ENCODE measurements at regions not wholly inside any gene's neighbourhood (a gene's known extent, or its start where the extent isn't known, plus 50 kb on each side); places are given as distances from the start of the nearest gene placed in this dataset.

DNA sequence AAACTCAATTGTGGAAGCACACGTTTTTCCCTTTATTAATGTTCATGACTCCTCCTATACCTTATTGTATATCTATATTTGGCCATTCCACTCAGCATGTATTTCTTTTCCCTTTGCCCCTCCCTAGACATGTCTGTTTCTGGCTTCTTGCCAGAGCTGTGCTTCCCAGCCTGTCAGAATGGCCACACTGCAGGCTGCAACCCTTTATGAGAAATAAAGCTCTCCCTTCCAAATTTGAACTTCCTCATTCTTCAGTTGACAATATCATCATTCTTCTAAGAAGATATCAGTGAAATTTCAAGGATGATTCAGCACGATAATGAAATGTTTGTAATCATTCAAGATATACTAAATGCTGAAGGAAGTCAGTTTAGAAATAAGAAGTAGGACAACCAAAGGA is 107.6 kb upstream of the PRSS3 start:
- TF ChIP-seq, protein P1, sequence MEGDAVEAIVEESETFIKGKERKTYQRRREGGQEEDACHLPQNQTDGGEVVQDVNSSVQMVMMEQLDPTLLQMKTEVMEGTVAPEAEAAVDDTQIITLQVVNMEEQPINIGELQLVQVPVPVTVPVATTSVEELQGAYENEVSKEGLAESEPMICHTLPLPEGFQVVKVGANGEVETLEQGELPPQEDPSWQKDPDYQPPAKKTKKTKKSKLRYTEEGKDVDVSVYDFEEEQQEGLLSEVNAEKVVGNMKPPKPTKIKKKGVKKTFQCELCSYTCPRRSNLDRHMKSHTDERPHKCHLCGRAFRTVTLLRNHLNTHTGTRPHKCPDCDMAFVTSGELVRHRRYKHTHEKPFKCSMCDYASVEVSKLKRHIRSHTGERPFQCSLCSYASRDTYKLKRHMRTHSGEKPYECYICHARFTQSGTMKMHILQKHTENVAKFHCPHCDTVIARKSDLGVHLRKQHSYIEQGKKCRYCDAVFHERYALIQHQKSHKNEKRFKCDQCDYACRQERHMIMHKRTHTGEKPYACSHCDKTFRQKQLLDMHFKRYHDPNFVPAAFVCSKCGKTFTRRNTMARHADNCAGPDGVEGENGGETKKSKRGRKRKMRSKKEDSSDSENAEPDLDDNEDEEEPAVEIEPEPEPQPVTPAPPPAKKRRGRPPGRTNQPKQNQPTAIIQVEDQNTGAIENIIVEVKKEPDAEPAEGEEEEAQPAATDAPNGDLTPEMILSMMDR (IDR thresholded peaks at IDR 0.05): no peak
- TF ChIP-seq POLR2AphosphoS5 (IDR thresholded peaks at IDR 0.05): no peak
- no peak for TF ChIP-seq POLR2A (IDR thresholded peaks at IDR 0.05)
- 29% methylated on average over 2 of the region's 2 CpGs for whole genome bisulfite sequencing

DNA sequence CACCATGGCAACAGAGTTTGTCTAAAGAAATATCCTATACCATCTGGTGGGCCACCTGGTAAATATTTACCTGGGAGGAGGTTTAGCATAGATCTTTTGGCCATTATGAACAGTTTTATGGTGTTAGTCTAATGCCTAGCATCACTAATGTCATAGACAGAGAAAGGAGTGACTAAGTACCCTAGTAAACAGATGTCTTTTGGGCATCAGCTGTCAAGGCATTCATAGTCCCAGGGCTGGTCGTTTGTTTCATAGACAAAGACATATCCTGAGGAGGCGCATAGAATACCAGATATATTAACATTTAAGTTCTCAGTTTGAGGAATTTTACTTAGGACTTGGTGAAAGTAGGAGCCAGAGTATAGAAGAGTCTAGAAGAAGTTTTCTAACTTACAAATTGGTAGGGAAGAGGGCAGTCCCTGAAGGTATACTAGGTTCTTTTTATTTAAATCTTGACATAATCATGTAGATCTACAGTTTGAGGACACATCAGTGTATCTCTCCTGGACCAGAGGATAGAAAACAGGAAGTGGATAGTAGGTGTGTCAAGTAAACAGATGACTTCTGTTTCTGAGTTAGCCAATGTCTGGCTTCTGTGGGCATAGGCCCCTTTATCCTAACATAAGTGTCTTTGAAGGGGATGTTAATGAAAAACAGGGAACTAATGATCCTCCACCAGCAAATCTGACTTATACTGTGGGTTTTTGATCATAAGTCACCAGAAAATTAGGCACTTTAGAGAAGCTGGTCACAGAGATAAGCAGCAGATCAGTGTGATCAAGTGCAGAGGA is 105.0 kb upstream of the PRSS3 start:
- no peak overlapping the region for H3K27ac ChIP-seq
- no peak for DNase-seq (ENCODE audit: low spot score)
- no peak overlapping the region for H3K4me3 ChIP-seq
- intact Hi-C loops (cut with DNase I): no loop called here
- no peaks in the 10 kb centered on the region for H3K4me1 ChIP-seq (replicated peaks)
- no peaks in the 10 kb centered on the region for H3K36me3 ChIP-seq
- TF ChIP-seq POLR2AphosphoS5 (IDR thresholded peaks at IDR 0.05) (no peak), POLR2A (IDR thresholded peaks at IDR 0.05) (no peak)
- WGBS: 62% methylated on average over 2 of the region's 2 CpGs
- H3K27me3 ChIP-seq (replicated peaks; ENCODE audit: insufficient read depth): no peaks in the 10 kb centered on the region
- H3K9me3 ChIP-seq: no peaks in the 10 kb centered on the region

More for the DNA sequence above, 107.6 kb upstream of the PRSS3 start:
- intact Hi-C loops (cut with DNase I): no loop called here
- Histone ChIP-seq H3K9me3 (no peaks in the 10 kb centered on the region), H3K27me3 (replicated peaks; ENCODE audit: insufficient read depth) (no peaks in the 10 kb centered on the region), H3K4me3 (no peak overlapping the region), H3K4me1 (replicated peaks) (no peaks in the 10 kb centered on the region), H3K27ac (no peak overlapping the region), H3K36me3 (no peaks in the 10 kb centered on the region)
- DNase-seq (ENCODE audit: low spot score): no peak

DNA sequence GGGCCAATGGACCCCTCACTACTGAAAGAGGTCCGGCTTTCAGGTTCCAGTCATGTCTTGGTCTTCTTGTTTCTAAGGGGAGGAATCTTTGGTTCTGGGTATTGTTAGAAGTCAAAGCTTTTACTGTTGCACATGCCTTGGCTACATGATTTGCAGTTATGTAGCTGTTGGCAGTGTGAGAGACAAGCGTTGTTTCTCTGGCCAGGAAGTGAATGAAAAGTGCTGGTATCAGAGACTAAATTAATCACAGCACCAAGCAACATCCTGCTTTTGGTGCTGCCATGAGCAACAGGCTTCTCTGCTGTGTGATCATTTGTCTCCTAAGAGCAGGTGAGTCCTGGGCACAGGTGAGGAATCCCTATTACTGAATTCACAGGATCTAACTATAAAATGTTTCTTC is 100.1 kb upstream of the PRSS3 start:
- Histone ChIP-seq H3K4me1 (replicated peaks) (peaks cover 2% of the 10 kb centered on the region), H3K27me3 (replicated peaks; ENCODE audit: insufficient read depth) (no peaks in the 10 kb centered on the region), H3K4me3 (no peak overlapping the region), H3K36me3 (no peaks in the 10 kb centered on the region), H3K9me3 (no peaks in the 10 kb centered on the region), H3K27ac (no peak overlapping the region)
- intact Hi-C loops (cut with DNase I): no loop called here
- 83% methylated on average over 2 of the region's 2 CpGs for WGBS
- TF ChIP-seq POLR2AphosphoS5 (IDR thresholded peaks at IDR 0.05): no peak
- no peak for TF ChIP-seq POLR2A (IDR thresholded peaks at IDR 0.05)
- TF ChIP-seq, protein P1 (IDR thresholded peaks at IDR 0.05): no peak
- no peak for DNase-seq (ENCODE audit: low spot score)

DNA sequence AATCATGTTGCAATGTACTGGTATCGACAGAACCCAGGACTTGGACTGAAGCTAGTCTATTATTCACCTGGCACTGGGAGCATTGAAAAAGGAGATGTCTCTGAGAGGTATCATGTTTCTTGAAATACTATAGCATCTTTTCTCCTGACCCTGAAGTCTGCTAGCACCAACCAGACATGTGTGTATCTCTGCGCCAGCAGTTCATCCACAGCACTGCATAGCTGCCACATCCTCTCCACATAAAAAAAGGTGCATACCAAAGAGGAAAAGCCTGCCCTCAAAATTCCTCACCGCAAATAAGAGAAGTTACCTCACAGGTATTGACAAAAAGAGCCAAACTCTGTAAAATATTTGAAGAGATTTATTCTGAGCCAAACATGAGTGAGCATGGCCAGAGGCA is 99.5 kb upstream of the PRSS3 start:
- Histone ChIP-seq H3K27ac (no peak overlapping the region), H3K4me1 (replicated peaks) (peaks cover 2% of the 10 kb centered on the region), H3K4me3 (no peak overlapping the region), H3K9me3 (no peaks in the 10 kb centered on the region), H3K36me3 (no peaks in the 10 kb centered on the region), H3K27me3 (replicated peaks; ENCODE audit: insufficient read depth) (no peaks in the 10 kb centered on the region)
- DNase-seq (ENCODE audit: low spot score): no peak
- TF ChIP-seq, protein P1 (IDR thresholded peaks at IDR 0.05): no peak
- TF ChIP-seq POLR2A (IDR thresholded peaks at IDR 0.05) (no peak), POLR2AphosphoS5 (IDR thresholded peaks at IDR 0.05) (no peak)
- intact Hi-C loops (cut with DNase I): no loop called here
- WGBS: 86% methylated on average over 3 of the region's 3 CpGs

DNA sequence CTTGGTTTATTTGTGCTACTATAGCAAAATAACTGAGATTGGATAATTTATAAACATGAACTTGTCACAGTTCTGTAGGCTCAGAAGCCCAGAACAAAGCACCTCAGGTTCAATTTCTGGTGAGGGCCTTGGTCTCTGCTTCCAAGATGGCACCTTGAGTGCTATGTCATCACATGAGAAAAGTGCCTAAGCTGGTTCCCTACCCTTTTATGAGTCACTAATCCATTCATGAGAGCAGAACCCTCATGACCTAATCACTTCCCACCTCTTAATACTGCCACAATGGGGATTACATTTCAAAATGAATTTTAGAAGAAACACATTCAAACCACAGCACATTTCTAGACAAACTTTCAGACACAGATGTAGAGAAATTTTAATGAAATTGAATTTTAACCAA is 98.2 kb upstream of the PRSS3 start:
- H3K36me3 ChIP-seq: no peaks in the 10 kb centered on the region
- peaks cover 2% of the 10 kb centered on the region for H3K4me1 ChIP-seq (replicated peaks)
- no peak overlapping the region for H3K27ac ChIP-seq
- H3K9me3 ChIP-seq: no peaks in the 10 kb centered on the region
- intact Hi-C loops (cut with DNase I): no loop called here
- no peak overlapping the region for H3K4me3 ChIP-seq
- TF ChIP-seq POLR2AphosphoS5 (IDR thresholded peaks at IDR 0.05) (no peak), POLR2A (IDR thresholded peaks at IDR 0.05) (no peak)
- TF ChIP-seq, protein P1 (IDR thresholded peaks at IDR 0.05): no peak
- DNase-seq (ENCODE audit: low spot score): no peak
- no peaks in the 10 kb centered on the region for H3K27me3 ChIP-seq (replicated peaks; ENCODE audit: insufficient read depth)
